Muscle layer of colon (tissue), 2 donors: ENCODE measurements at regions not wholly inside any gene's neighbourhood (a gene's known extent, or its start where the extent isn't known, plus 50 kb on each side); places are given as distances from the start of the nearest gene placed in this dataset.

Experiments used
- H3K27ac ChIP-seq: one replicate; pipeline ENCODE4 v1.7.0; 2013; ENCODE audit warnings: low read depth, mild to moderate bottlenecking, low read length, moderate library complexity
- H3K27me3 ChIP-seq, 2 donors: one replicate each; pipeline ENCODE4 v1.7.0; 2013; ENCODE audit warnings: low read length in 2 of 2, mild to moderate bottlenecking in 2 of 2; ENCODE audit not compliant: insufficient read depth in 2 of 2, control insufficient read depth in 1 of 2
- H3K36me3 ChIP-seq: one replicate; pipeline ENCODE4 v1.7.0; 2013; ENCODE audit warnings: mild to moderate bottlenecking, low read length; ENCODE audit not compliant: insufficient read depth
- H3K4me1 ChIP-seq: one replicate; pipeline ENCODE4 v1.7.0; 2013; ENCODE audit warnings: mild to moderate bottlenecking, low read length; ENCODE audit not compliant: insufficient read depth
- H3K4me3 ChIP-seq, 2 donors: one replicate each; pipeline ENCODE4 v1.7.0; 2013; ENCODE audit warnings: low read length in 2 of 2, low read depth in 1 of 2, mild to moderate bottlenecking in 1 of 2, moderate library complexity in 1 of 2
- H3K9ac ChIP-seq: one replicate; pipeline ENCODE4 v1.7.0; 2013; ENCODE audit warnings: low read length
- H3K9me3 ChIP-seq: one replicate; pipeline ENCODE4 v1.7.0; 2013; ENCODE audit warnings: mild to moderate bottlenecking, low read length
- donor health status: abdominal sarcoma.
- donor health status: Adenocarcinoma of cecum.

DNA sequence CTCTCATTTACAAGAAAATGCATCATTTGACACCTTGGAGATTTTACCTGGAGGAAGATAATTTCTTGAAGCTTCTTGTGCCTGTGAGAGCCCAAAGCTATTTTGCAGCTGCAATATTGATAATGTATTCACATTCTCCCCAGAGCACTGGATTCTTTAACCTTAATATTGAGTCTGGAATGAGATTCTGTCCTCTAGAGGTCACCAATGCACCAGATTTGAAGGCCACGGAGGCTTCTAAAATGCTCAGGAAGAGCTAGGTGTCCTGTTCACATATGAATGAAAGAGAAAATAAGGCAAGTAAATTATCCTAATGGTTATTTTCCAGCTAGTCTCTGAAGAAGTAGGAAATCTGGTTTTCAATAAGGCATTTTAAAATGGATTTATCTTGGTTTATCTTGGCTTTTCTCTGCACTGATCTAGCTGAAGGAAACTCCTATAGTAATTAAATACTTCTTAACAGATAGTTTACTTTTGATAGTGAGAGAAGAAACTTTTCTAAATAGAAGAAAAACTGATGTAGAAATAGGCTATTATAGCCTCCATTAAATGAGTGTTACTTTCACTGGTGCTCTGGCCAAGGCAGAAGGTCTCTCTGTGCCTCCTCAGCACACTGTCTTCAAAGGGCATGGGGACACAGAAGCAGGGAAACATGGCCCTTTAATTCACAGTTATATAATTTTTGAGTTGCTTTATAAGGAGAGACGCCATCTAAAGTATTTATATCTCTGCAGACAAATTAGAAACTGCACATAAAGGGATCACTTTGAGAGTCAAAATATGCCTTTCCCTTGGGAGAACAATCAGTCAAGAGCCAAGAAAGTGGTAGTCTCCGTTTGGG is 297.0 kb upstream of the ACTBL2 start:
- no peak overlapping the region for H3K9ac ChIP-seq
- H3K9me3 ChIP-seq = no peaks in the 10 kb centered on the region
- H3K36me3 ChIP-seq = no peaks in the 10 kb centered on the region
- H3K27ac ChIP-seq = no peak overlapping the region
- peaks cover 5% of the 10 kb centered on the region for H3K4me1 ChIP-seq
- H3K27me3 ChIP-seq = no peaks in the 10 kb centered on the region
- H3K4me3 ChIP-seq = no peak overlapping the region

- Histone ChIP-seq H3K27ac (no peak overlapping the region), H3K9ac (no peak overlapping the region), H3K4me1 (peaks cover 5% of the 10 kb centered on the region), H3K4me3 (no peak overlapping the region), H3K9me3 (no peaks in the 10 kb centered on the region), H3K27me3 (no peaks in the 10 kb centered on the region), H3K36me3 (no peaks in the 10 kb centered on the region)
Measured at GRCh38 chr5:57778501-57779091, 296.0 kb upstream of the ACTBL2 start.

DNA sequence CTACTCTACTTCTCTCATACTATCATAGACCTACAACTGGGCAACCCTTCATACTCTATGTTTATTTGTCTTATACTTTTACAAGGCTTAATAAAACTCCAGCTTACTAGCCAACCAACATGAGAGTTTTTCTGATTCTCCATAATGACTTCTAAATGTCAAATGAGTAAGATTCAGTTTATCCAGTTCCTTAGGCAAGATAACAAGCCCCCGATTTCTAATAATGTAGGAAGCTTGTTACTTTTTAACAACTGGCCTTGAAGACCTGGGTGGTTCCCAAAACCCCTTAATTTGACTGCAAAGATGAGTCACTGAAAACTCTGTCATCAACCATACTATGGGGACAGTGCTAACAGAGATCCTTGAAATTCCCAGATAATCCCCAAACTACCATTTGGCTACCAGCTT is 294.6 kb upstream of the ACTBL2 start:
- Histone ChIP-seq H3K27ac (no peak overlapping the region), H3K36me3 (no peaks in the 10 kb centered on the region), H3K9ac (no peak overlapping the region)

DNA sequence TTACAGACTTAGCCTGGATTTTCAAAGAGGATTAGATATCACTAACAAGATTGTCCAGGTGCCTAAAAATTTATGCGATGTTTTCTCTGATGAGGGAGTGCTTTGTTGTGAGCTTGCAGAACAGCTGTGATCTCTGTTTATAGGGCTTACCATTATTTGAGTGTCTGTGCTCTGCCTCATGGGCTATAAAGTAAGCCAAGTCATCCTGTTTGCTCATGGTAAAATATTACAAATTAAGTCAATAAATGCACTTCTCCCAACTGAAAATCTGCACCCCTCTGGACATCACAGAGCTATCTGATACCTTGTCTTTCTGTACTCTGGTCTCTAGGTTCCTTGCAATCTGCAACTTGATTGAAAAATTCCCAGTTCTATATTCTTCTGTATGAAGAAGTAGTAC is 293.4 kb upstream of the ACTBL2 start:
- H3K4me3 ChIP-seq = no peak overlapping the region
- no peak overlapping the region for H3K27ac ChIP-seq
- no peak overlapping the region for H3K9ac ChIP-seq
- H3K4me1 ChIP-seq = peaks cover 5% of the 10 kb centered on the region
- H3K9me3 ChIP-seq = no peaks in the 10 kb centered on the region
- no peaks in the 10 kb centered on the region for H3K27me3 ChIP-seq
- no peaks in the 10 kb centered on the region for H3K36me3 ChIP-seq

More for the DNA sequence above, 294.6 kb upstream of the ACTBL2 start:
- H3K4me3 ChIP-seq = no peak overlapping the region
- H3K9me3 ChIP-seq = no peaks in the 10 kb centered on the region
- no peaks in the 10 kb centered on the region for H3K27me3 ChIP-seq
- H3K4me1 ChIP-seq = peaks cover 5% of the 10 kb centered on the region

DNA sequence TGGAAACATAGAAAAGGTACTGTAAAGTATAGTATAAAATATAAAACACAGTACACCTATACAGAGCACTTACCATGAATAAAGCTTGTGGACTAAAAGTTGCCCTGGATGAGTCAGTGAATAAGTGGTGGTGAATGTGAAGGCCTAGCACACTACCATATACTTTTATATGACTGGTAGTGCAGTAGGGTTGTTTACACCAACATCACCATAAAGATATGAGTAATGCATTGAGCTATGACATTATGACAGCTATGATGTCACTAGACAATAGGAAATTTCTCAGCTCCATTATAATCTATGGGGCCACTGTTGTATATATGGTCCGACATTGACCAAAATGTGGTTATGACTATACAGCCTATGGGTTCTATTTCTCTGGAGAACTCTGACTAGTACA is 291.8 kb upstream of the ACTBL2 start:
- H3K4me3 ChIP-seq = no peak overlapping the region
- peaks cover 2% of the 10 kb centered on the region for H3K4me1 ChIP-seq
- H3K27ac ChIP-seq = no peak overlapping the region
- H3K36me3 ChIP-seq = no peaks in the 10 kb centered on the region
- H3K27me3 ChIP-seq = no peaks in the 10 kb centered on the region
- H3K9ac ChIP-seq = no peak overlapping the region
- no peaks in the 10 kb centered on the region for H3K9me3 ChIP-seq

GRCh38 chr5:57772512-57772911 is 289.9 kb upstream of the ACTBL2 start:
- no peak overlapping the region for H3K9ac ChIP-seq
- H3K4me3 ChIP-seq = no peak overlapping the region
- H3K27me3 ChIP-seq = no peaks in the 10 kb centered on the region
- H3K9me3 ChIP-seq = no peaks in the 10 kb centered on the region
- H3K27ac ChIP-seq = no peak overlapping the region
- no peaks in the 10 kb centered on the region for H3K36me3 ChIP-seq
- no peaks in the 10 kb centered on the region for H3K4me1 ChIP-seq

DNA sequence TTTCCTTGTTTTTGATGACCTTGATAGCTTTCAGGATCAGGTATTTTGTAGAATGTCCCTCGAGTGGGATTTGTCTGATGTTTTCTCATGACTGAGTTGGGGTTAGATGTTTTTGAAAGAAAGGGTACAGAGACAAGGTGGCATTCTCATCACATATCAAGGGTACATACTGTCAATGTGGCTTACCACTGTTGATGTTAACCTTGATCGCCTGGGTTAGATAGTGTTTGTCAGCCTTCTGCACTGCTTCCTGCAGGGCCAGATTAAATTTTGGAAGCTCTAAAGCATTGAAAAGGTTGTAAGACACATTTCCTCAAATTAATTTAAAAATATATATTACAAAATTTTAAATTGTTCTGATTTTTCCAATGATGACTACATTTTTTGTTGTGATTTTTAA is 287.4 kb upstream of the ACTBL2 start:
- H3K27me3 ChIP-seq = no peaks in the 10 kb centered on the region
- no peak overlapping the region for H3K4me3 ChIP-seq
- no peaks in the 10 kb centered on the region for H3K4me1 ChIP-seq
- no peak overlapping the region for H3K9ac ChIP-seq
- H3K9me3 ChIP-seq = no peaks in the 10 kb centered on the region
- H3K36me3 ChIP-seq = no peaks in the 10 kb centered on the region
- H3K27ac ChIP-seq = no peak overlapping the region

GRCh38 chr5:57768745-57769144 is 286.1 kb upstream of the ACTBL2 start:
- Histone ChIP-seq H3K36me3 (no peaks in the 10 kb centered on the region), H3K27me3 (no peaks in the 10 kb centered on the region), H3K4me1 (no peaks in the 10 kb centered on the region), H3K9me3 (no peaks in the 10 kb centered on the region), H3K27ac (no peak overlapping the region), H3K9ac (no peak overlapping the region), H3K4me3 (no peak overlapping the region)

DNA sequence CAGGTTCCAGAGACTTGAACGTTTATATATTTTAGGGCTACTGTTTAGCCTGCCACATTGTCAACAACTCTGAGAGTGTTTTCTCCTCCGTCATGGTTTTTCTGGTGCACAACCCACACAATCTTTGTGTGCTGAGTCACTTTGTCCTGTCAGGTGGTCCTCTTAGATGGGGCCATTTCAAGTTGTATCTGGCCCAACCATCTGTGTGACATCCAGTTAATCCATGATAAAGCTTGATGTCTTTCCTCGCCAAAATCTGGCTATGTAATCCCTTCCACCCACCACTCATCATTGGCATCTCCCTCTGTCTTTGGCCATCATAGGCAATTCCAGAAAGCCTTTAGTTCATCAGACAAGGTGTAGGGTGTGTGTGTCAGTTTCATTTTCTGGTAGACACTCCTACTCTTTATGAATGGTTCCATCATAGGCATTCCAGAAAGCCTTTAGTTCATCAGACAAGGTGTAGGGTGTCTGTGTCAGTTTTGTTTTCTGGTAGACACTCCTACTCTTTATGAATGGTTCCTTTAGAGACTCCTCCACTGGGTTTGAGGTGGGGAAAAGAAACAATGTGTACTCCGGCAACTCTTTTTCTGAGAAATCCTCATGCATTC is 282.0 kb upstream of the ACTBL2 start:
- H3K27ac ChIP-seq = no peak overlapping the region
- no peaks in the 10 kb centered on the region for H3K36me3 ChIP-seq
- no peak overlapping the region for H3K4me3 ChIP-seq
- H3K27me3 ChIP-seq = no peaks in the 10 kb centered on the region
- H3K9ac ChIP-seq = no peak overlapping the region
- H3K4me1 ChIP-seq = no peaks in the 10 kb centered on the region
- H3K9me3 ChIP-seq = no peaks in the 10 kb centered on the region

- no peak overlapping the region for H3K4me3 ChIP-seq
- no peaks in the 10 kb centered on the region for H3K36me3 ChIP-seq
- no peak overlapping the region for H3K27ac ChIP-seq
- H3K9me3 ChIP-seq = no peaks in the 10 kb centered on the region
- no peaks in the 10 kb centered on the region for H3K4me1 ChIP-seq
- H3K27me3 ChIP-seq = no peaks in the 10 kb centered on the region
- no peak overlapping the region for H3K9ac ChIP-seq
Measured at GRCh38 chr5:57761513-57761912, 278.9 kb upstream of the ACTBL2 start.

DNA sequence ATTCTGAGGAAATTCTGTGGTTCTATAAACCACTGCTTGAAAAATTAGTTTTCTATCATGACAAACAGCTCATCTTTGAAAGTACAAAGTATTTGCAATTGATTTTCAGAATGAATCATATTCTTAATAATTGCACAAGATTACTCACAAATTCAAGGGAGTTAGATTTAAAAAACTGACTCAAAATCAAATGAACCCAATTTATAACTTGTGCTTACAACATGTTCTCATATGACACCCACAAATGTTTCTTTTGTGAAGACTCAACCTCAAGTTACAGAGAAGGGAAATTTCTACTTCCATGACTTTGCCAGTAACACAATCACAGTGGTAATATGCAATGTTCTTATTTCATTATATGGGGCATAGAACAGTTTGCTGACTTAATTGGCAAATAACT is 272.0 kb upstream of the ACTBL2 start:
- H3K4me3 ChIP-seq = no peak overlapping the region
- no peak overlapping the region for H3K27ac ChIP-seq
- no peaks in the 10 kb centered on the region for H3K36me3 ChIP-seq
- H3K27me3 ChIP-seq = no peaks in the 10 kb centered on the region
- no peaks in the 10 kb centered on the region for H3K9me3 ChIP-seq
- no peaks in the 10 kb centered on the region for H3K4me1 ChIP-seq
- no peak overlapping the region for H3K9ac ChIP-seq
